ENCODE measurements at regions not wholly inside any gene's neighbourhood (a gene's known extent, or its start where the extent isn't known, plus 50 kb on each side); places are given as distances from the start of the nearest gene placed in this dataset.
"Not testable (repeated sequence)": the region's sequence is repeated elsewhere in the genome, so short reads cannot be mapped to it uniquely, and the experiment has no call there.

GRCh38 chr5:27462936-27463335 lies 424.6 kb upstream of the CDH9 start:
- Histone ChIP-seq H3K36me3 (ENCODE audit: control insufficient read depth in 2 of 3, insufficient read depth in 3 of 3, low read length in 3 of 3) (no peaks in the 10 kb centered on the region), H3K4me1 (ENCODE audit: control insufficient read depth in 2 of 3, insufficient read depth in 2 of 3, low read depth in 1 of 3, low read length in 3 of 3) (no peaks in the 10 kb centered on the region), H3K27ac (ENCODE audit: low read depth in 2 of 2, low read length in 2 of 2) (no peak overlapping the region), H3K4me3 (ENCODE audit: low read length in 3 of 3) (no peak overlapping the region), H3K27me3 (ENCODE audit: control insufficient read depth, insufficient read depth, low read length) (no peaks in the 10 kb centered on the region), H3K9me3 (ENCODE audit: control insufficient read depth in 2 of 3, insufficient read depth in 1 of 3, low read length in 3 of 3) (no peaks in the 10 kb centered on the region), H3K9ac (ENCODE audit: low read length in 3 of 3) (no peak overlapping the region)
- no peak for DNase-seq
- FAIRE-seq: no peak
- TF ChIP-seq CTCF (IDR thresholded peaks at IDR 0.05; ENCODE audit: borderline replicate concordance, extremely low read depth, insufficient read depth): no peak
- intact Hi-C loops (cut with DNase I): no loop called here

GRCh38 chr5:27458287-27458686 lies 419.9 kb upstream of the CDH9 start:
- H3K27me3 ChIP-seq (ENCODE audit: control insufficient read depth, insufficient read depth, low read length): no peaks in the 10 kb centered on the region
- H3K9me3 ChIP-seq (ENCODE audit: control insufficient read depth in 2 of 3, insufficient read depth in 1 of 3, low read length in 3 of 3): no peaks in the 10 kb centered on the region
- no peak for FAIRE-seq
- no peak for TF ChIP-seq CTCF (IDR thresholded peaks at IDR 0.05; ENCODE audit: borderline replicate concordance, extremely low read depth, insufficient read depth)
- intact Hi-C loops (cut with DNase I): no loop called here
- no peak overlapping the region for H3K9ac ChIP-seq (ENCODE audit: low read length in 3 of 3)
- no peak overlapping the region for H3K4me3 ChIP-seq (ENCODE audit: low read length in 3 of 3)
- no peak for DNase-seq
- no peaks in the 10 kb centered on the region for H3K4me1 ChIP-seq (ENCODE audit: control insufficient read depth in 2 of 3, insufficient read depth in 2 of 3, low read depth in 1 of 3, low read length in 3 of 3)
- no peaks in the 10 kb centered on the region for H3K36me3 ChIP-seq (ENCODE audit: control insufficient read depth in 2 of 3, insufficient read depth in 3 of 3, low read length in 3 of 3)
- H3K27ac ChIP-seq (ENCODE audit: low read depth in 2 of 2, low read length in 2 of 2): no peak overlapping the region

- DNase-seq (no peak), FAIRE-seq (no peak)
- Histone ChIP-seq H3K36me3 (ENCODE audit: control insufficient read depth in 2 of 3, insufficient read depth in 3 of 3, low read length in 3 of 3) (no peaks in the 10 kb centered on the region), H3K4me3 (ENCODE audit: low read length in 3 of 3) (no peak overlapping the region), H3K27ac (ENCODE audit: low read depth in 2 of 2, low read length in 2 of 2) (no peak overlapping the region), H3K4me1 (ENCODE audit: control insufficient read depth in 2 of 3, insufficient read depth in 2 of 3, low read depth in 1 of 3, low read length in 3 of 3) (no peaks in the 10 kb centered on the region), H3K9me3 (ENCODE audit: control insufficient read depth in 2 of 3, insufficient read depth in 1 of 3, low read length in 3 of 3) (no peaks in the 10 kb centered on the region), H3K27me3 (ENCODE audit: control insufficient read depth, insufficient read depth, low read length) (no peaks in the 10 kb centered on the region), H3K9ac (ENCODE audit: low read length in 3 of 3) (no peak overlapping the region)
- intact Hi-C loops (cut with DNase I): no loop called here
- TF ChIP-seq CTCF (IDR thresholded peaks at IDR 0.05; ENCODE audit: borderline replicate concordance, extremely low read depth, insufficient read depth): no peak
Observed at GRCh38 chr5:27451377-27451776, 413.0 kb upstream of the CDH9 start.

- TF ChIP-seq CTCF (IDR thresholded peaks at IDR 0.05; ENCODE audit: borderline replicate concordance, extremely low read depth, insufficient read depth): no peak
- no peak overlapping the region for H3K27ac ChIP-seq (ENCODE audit: low read depth in 2 of 2, low read length in 2 of 2)
- no peaks in the 10 kb centered on the region for H3K4me1 ChIP-seq (ENCODE audit: control insufficient read depth in 2 of 3, insufficient read depth in 2 of 3, low read depth in 1 of 3, low read length in 3 of 3)
- no peak for DNase-seq
- H3K9me3 ChIP-seq (ENCODE audit: control insufficient read depth in 2 of 3, insufficient read depth in 1 of 3, low read length in 3 of 3): no peaks in the 10 kb centered on the region
- H3K36me3 ChIP-seq (ENCODE audit: control insufficient read depth in 2 of 3, insufficient read depth in 3 of 3, low read length in 3 of 3): no peaks in the 10 kb centered on the region
- FAIRE-seq: no peak
- no peak overlapping the region for H3K9ac ChIP-seq (ENCODE audit: low read length in 3 of 3)
- no peak overlapping the region for H3K4me3 ChIP-seq (ENCODE audit: low read length in 3 of 3)
- H3K27me3 ChIP-seq (ENCODE audit: control insufficient read depth, insufficient read depth, low read length): no peaks in the 10 kb centered on the region
- intact Hi-C loops (cut with DNase I): no loop called here
Observed at GRCh38 chr5:27450607-27451006, 412.2 kb upstream of the CDH9 start.

GRCh38 chr5:27439383-27439782 lies 401.0 kb upstream of the CDH9 start:
- H3K4me1 ChIP-seq (ENCODE audit: control insufficient read depth in 2 of 3, insufficient read depth in 2 of 3, low read depth in 1 of 3, low read length in 3 of 3); H3K27ac ChIP-seq (ENCODE audit: low read depth in 2 of 2, low read length in 2 of 2); H3K4me3 ChIP-seq (ENCODE audit: low read length in 3 of 3); H3K9me3 ChIP-seq (ENCODE audit: control insufficient read depth in 2 of 3, insufficient read depth in 1 of 3, low read length in 3 of 3); intact Hi-C loops (cut with DNase I); H3K27me3 ChIP-seq (ENCODE audit: control insufficient read depth, insufficient read depth, low read length); H3K36me3 ChIP-seq (ENCODE audit: control insufficient read depth in 2 of 3, insufficient read depth in 3 of 3, low read length in 3 of 3); DNase-seq; H3K9ac ChIP-seq (ENCODE audit: low read length in 3 of 3); FAIRE-seq: not testable (repeated sequence)
